Mesendoderm (in vitro differentiated cells): ENCODE measurements at regions not wholly inside any gene's neighbourhood (a gene's known extent, or its start where the extent isn't known, plus 50 kb on each side); places are given as distances from the start of the nearest gene placed in this dataset.

Experiments used
- DNase-seq: peaks from one replicate; pipeline ENCODE4 v3.0.0; 2013
- H2AK5ac ChIP-seq: 2 replicates; pipeline ENCODE4 v1.6.1; 2013; ENCODE audit warnings: low read length, inconsistent platforms
- H2BK120ac ChIP-seq: 2 replicates; pipeline ENCODE4 v1.6.1; 2013; ENCODE audit warnings: low read depth, mild to moderate bottlenecking, low read length, moderate library complexity, mixed read lengths
- H2BK15ac ChIP-seq: replicated peaks from 2 replicates; pipeline ENCODE4 v1.6.1; 2013; ENCODE audit warnings: low read depth, mild to moderate bottlenecking, moderate library complexity
- H2BK5ac ChIP-seq: 2 replicates; pipeline ENCODE4 v1.6.1; 2013; ENCODE audit warnings: low read length, inconsistent platforms
- H3K18ac ChIP-seq: 2 replicates; pipeline ENCODE4 v1.6.1; 2013; ENCODE audit warnings: mild to moderate bottlenecking, low read length, mixed read lengths
- H3K23ac ChIP-seq: one replicate; pipeline ENCODE4 v1.6.1; 2013; ENCODE audit warnings: low read length
- H3K27ac ChIP-seq: 2 replicates; pipeline ENCODE4 v1.5.1; 2013; ENCODE audit warnings: low read depth, mild to moderate bottlenecking, inconsistent platforms, low read length, moderate library complexity
- H3K27me3 ChIP-seq: 2 replicates; pipeline ENCODE4 v1.6.1; 2013; ENCODE audit warnings: low read length, control low read depth, mild to moderate bottlenecking, inconsistent platforms; ENCODE audit not compliant: insufficient read depth, poor library complexity
- H3K36me3 ChIP-seq: 2 replicates; pipeline ENCODE4 v1.6.1; 2013; ENCODE audit warnings: low read length, inconsistent platforms; ENCODE audit not compliant: control insufficient read depth, insufficient read depth
- H3K4ac ChIP-seq: one replicate; pipeline ENCODE4 v1.6.1; 2013; ENCODE audit warnings: low read depth, mild to moderate bottlenecking, low read length, moderate library complexity
- H3K4me1 ChIP-seq: 2 replicates; pipeline ENCODE4 v1.6.1; 2013; ENCODE audit warnings: low read depth, low read length, inconsistent platforms; ENCODE audit not compliant: control insufficient read depth
- H3K4me2 ChIP-seq: 2 replicates; pipeline ENCODE4 v1.6.1; 2013; ENCODE audit warnings: low read length
- H3K4me3 ChIP-seq: 2 replicates; pipeline ENCODE4 v1.5.1; 2013; ENCODE audit warnings: mild to moderate bottlenecking, low read length
- H3K56ac ChIP-seq: one replicate; pipeline ENCODE4 v1.6.1; 2013; ENCODE audit warnings: low read length
- H3K79me1 ChIP-seq: 2 replicates; pipeline ENCODE4 v1.6.1; 2013; ENCODE audit warnings: low read length, inconsistent platforms
- H3K79me2 ChIP-seq: 2 replicates; pipeline ENCODE4 v1.6.1; 2013; ENCODE audit warnings: mild to moderate bottlenecking, low read length; ENCODE audit not compliant: control insufficient read depth, insufficient read depth
- H3K9ac ChIP-seq: 2 replicates; pipeline ENCODE4 v1.6.1; 2013; ENCODE audit warnings: low read length, inconsistent platforms
- H4K5ac ChIP-seq: one replicate; pipeline ENCODE4 v1.6.1; 2013; ENCODE audit warnings: low read length
- H4K8ac ChIP-seq: one replicate; pipeline ENCODE4 v1.6.1; 2013; ENCODE audit warnings: low read depth, mild to moderate bottlenecking, control low read depth, low read length, moderate library complexity
- WGBS: extraction: QIAGEN DNeasy Blood & Tissue Kit; methylation state at CpG from one replicate; pipeline ENCODE4 v1.1.7; 2013; ENCODE audit warnings: low lambda C conversion rate, missing lambda C conversion rate; ENCODE audit not compliant: insufficient coverage; ENCODE audit errors: extremely low coverage; 5-methylcytosine and 5-hydroxymethylcytosine counted together

GRCh38 chr5:167895899-167896659, 395.4 kb upstream of the WWC1 start:
- no CpG with 5 or more reads among the region's 8 CpGs for WGBS
- Histone ChIP-seq H2AK5ac (no peak overlapping the region), H3K18ac (no peak overlapping the region), H3K4me3 (no peak overlapping the region), H3K23ac (no peak overlapping the region), H3K27me3 (no peaks in the 10 kb centered on the region), H4K8ac (no peak overlapping the region), H3K9ac (no peak overlapping the region), H3K79me2 (no peaks in the 10 kb centered on the region), H3K27ac (no peak overlapping the region), H3K4me1 (peaks cover 11% of the 10 kb centered on the region), H3K56ac (no peak overlapping the region), H2BK5ac (no peak overlapping the region), H4K5ac (no peak overlapping the region), H2BK15ac (no peak overlapping the region), H3K36me3 (no peaks in the 10 kb centered on the region), H2BK120ac (no peak overlapping the region), H3K79me1 (no peaks in the 10 kb centered on the region), H3K4me2 (no peak overlapping the region), H3K4ac (no peak overlapping the region)
- no peak for DNase-seq

GRCh38 chr5:167896814-167897213, 394.6 kb upstream of the WWC1 start:
- H3K36me3 ChIP-seq: no peaks in the 10 kb centered on the region
- H3K4ac ChIP-seq: no peak overlapping the region
- no peak overlapping the region for H3K27ac ChIP-seq
- H3K23ac ChIP-seq: no peak overlapping the region
- no peak overlapping the region for H3K56ac ChIP-seq
- no peak overlapping the region for H3K18ac ChIP-seq
- no peak overlapping the region for H4K5ac ChIP-seq
- H3K4me2 ChIP-seq: no peak overlapping the region
- H4K8ac ChIP-seq: no peak overlapping the region
- H2BK15ac ChIP-seq: no peak overlapping the region
- H3K27me3 ChIP-seq: no peaks in the 10 kb centered on the region
- H3K79me2 ChIP-seq: no peaks in the 10 kb centered on the region
- H3K9ac ChIP-seq: no peak overlapping the region
- no peak overlapping the region for H2BK5ac ChIP-seq
- H2AK5ac ChIP-seq: no peak overlapping the region
- no peak for DNase-seq
- no peaks in the 10 kb centered on the region for H3K79me1 ChIP-seq
- H3K4me3 ChIP-seq: no peak overlapping the region
- WGBS: no CpG with 5 or more reads among the region's 10 CpGs
- H3K4me1 ChIP-seq: peaks cover 11% of the 10 kb centered on the region
- H2BK120ac ChIP-seq: no peak overlapping the region

GRCh38 chr5:167897371-167897770, 394.1 kb upstream of the WWC1 start:
- no peak for DNase-seq
- Histone ChIP-seq H3K4me2 (no peak overlapping the region), H3K79me2 (no peaks in the 10 kb centered on the region), H3K9ac (no peak overlapping the region), H3K4ac (no peak overlapping the region), H2AK5ac (no peak overlapping the region), H3K18ac (no peak overlapping the region), H3K23ac (no peak overlapping the region), H3K27me3 (no peaks in the 10 kb centered on the region), H3K4me3 (no peak overlapping the region), H2BK15ac (no peak overlapping the region), H3K27ac (no peak overlapping the region), H3K4me1 (peaks cover 15% of the 10 kb centered on the region), H3K79me1 (no peaks in the 10 kb centered on the region), H4K5ac (no peak overlapping the region), H4K8ac (no peak overlapping the region), H3K56ac (no peak overlapping the region), H2BK120ac (no peak overlapping the region), H2BK5ac (no peak overlapping the region), H3K36me3 (no peaks in the 10 kb centered on the region)
- no CpG with 5 or more reads among the region's 1 CpG for WGBS

- Histone ChIP-seq H3K27ac (no peak overlapping the region), H4K8ac (no peak overlapping the region), H2BK120ac (no peak overlapping the region), H2BK5ac (no peak overlapping the region), H3K4me1 (peaks cover 16% of the 10 kb centered on the region), H3K4me2 (no peak overlapping the region), H3K36me3 (no peaks in the 10 kb centered on the region), H3K4me3 (no peak overlapping the region), H3K79me2 (no peaks in the 10 kb centered on the region), H3K18ac (peak overlapping the region; percentile 40), H3K9ac (no peak overlapping the region), H3K79me1 (no peaks in the 10 kb centered on the region), H2BK15ac (no peak overlapping the region), H3K4ac (no peak overlapping the region), H3K27me3 (no peaks in the 10 kb centered on the region), H3K23ac (no peak overlapping the region), H2AK5ac (no peak overlapping the region), H3K56ac (peak overlapping the region; percentile 17), H4K5ac (no peak overlapping the region)
- WGBS: no CpG with 5 or more reads among the region's 6 CpGs
- peak; percentile 34 for DNase-seq
Measured at GRCh38 chr5:167898361-167899042, 392.9 kb upstream of the WWC1 start.

GRCh38 chr5:167899490-167900070, 391.9 kb upstream of the WWC1 start:
- H3K27me3 ChIP-seq: no peaks in the 10 kb centered on the region
- WGBS: no CpG with 5 or more reads among the region's 8 CpGs
- H3K4me2 ChIP-seq: no peak overlapping the region
- H2BK120ac ChIP-seq: no peak overlapping the region
- no peak overlapping the region for H2BK5ac ChIP-seq
- no peak overlapping the region for H3K18ac ChIP-seq
- no peak overlapping the region for H4K8ac ChIP-seq
- no peak for DNase-seq
- no peak overlapping the region for H3K9ac ChIP-seq
- H3K4me3 ChIP-seq: no peak overlapping the region
- peak overlapping the region; percentile 33 for H2AK5ac ChIP-seq
- H3K4ac ChIP-seq: no peak overlapping the region
- H3K4me1 ChIP-seq: peaks cover 16% of the 10 kb centered on the region
- H3K56ac ChIP-seq: no peak overlapping the region
- H3K79me1 ChIP-seq: no peaks in the 10 kb centered on the region
- no peak overlapping the region for H3K23ac ChIP-seq
- H2BK15ac ChIP-seq: no peak overlapping the region
- no peak overlapping the region for H4K5ac ChIP-seq
- no peaks in the 10 kb centered on the region for H3K79me2 ChIP-seq
- H3K36me3 ChIP-seq: no peaks in the 10 kb centered on the region
- H3K27ac ChIP-seq: no peak overlapping the region
